ENCODE measurements at regions not wholly inside any gene's neighbourhood (a gene's known extent, or its start where the extent isn't known, plus 50 kb on each side); places are given as distances from the start of the nearest gene placed in this dataset.

GRCh38 chr2:129193961-129194360 lies 785.5 kb upstream of the RAB6C start:
- TF ChIP-seq CTCF (IDR thresholded peaks at IDR 0.05), result no peak
- peak; percentile 23; the same call in 1 of the 2 replicates for TF ChIP-seq RAD21 (IDR thresholded peaks at IDR 0.05; ENCODE audit: low read length)
- TF ChIP-seq EP300 (IDR thresholded peaks at IDR 0.05; ENCODE audit: borderline replicate concordance in 1 of 2, low read depth in 1 of 2, low read length in 1 of 2), result no peak
- no peak for TF ChIP-seq TCF12 (IDR thresholded peaks at IDR 0.05)
- no peak for TF ChIP-seq EZH2phosphoT487 (IDR thresholded peaks at IDR 0.05; ENCODE audit: borderline replicate concordance, low read depth)
- no peak for TF ChIP-seq GABPA (IDR thresholded peaks at IDR 0.05; ENCODE audit: low read depth)
- no peak for TF ChIP-seq USF1 (IDR thresholded peaks at IDR 0.05; ENCODE audit: borderline replicate concordance, low read depth)
- TF ChIP-seq MAX (IDR thresholded peaks at IDR 0.05; ENCODE audit: low read depth), result no peak
- no peak for TF ChIP-seq SIN3A (IDR thresholded peaks at IDR 0.05; ENCODE audit: borderline replicate concordance, low read depth, low read length)
- TF ChIP-seq SMC3 (IDR thresholded peaks at IDR 0.05; ENCODE audit: low read depth, low read length), result no peak
- TF ChIP-seq REST (IDR thresholded peaks at IDR 0.05; ENCODE audit: low read depth, low read length), result no peak

Measured in SK-N-SH (cell line).